HL-60 (cell line): ENCODE measurements at regions not wholly inside any gene's neighbourhood (a gene's known extent, or its start where the extent isn't known, plus 50 kb on each side); places are given as distances from the start of the nearest gene placed in this dataset.

Source experiments
- DNase-seq, 2 experiments: peaks; one replicate each; pipeline ENCODE4 v3.0.0-alpha.2; 2010 to 2020; ENCODE audit warnings: low read depth in 1 of 2, low spot score in 1 of 2
- H3K27ac ChIP-seq: fragments of 250-450 bp; sonication (Bioruptor Pico); replicated peaks from 2 replicates; pipeline ENCODE4 v1.5.1; 2020; ENCODE audit warnings: mild to moderate bottlenecking, moderate library complexity
- H3K27me3 ChIP-seq: fragments of 250-450 bp; sonication (Bioruptor Pico); 2 replicates; pipeline ENCODE4 v1.5.1; 2021; ENCODE audit warnings: mild to moderate bottlenecking, moderate library complexity; ENCODE audit not compliant: insufficient read depth, poor library complexity, severe bottlenecking
- H3K4me3 ChIP-seq: replicated peaks from 2 replicates; pipeline ENCODE4 v1.5.1; 2011; ENCODE audit warnings: mild to moderate bottlenecking, control low read depth, low read length; ENCODE audit not compliant: insufficient read depth
- CTCF ChIP-seq: IDR thresholded peaks from one replicate; pipeline ENCODE4 v1.5.1; 2011; ENCODE audit warnings: low read length, control low read depth, inconsistent platforms; ENCODE audit not compliant: insufficient read depth
- GABPA ChIP-seq: IDR thresholded peaks from 2 replicates; pipeline ENCODE4 v1.6.1; 2012; ENCODE audit warnings: low read depth
- POLR2AphosphoS5 ChIP-seq: IDR thresholded peaks from 2 replicates; pipeline ENCODE4 v1.6.1; 2012; ENCODE audit warnings: low read depth
- REST ChIP-seq: IDR thresholded peaks from 2 replicates; pipeline ENCODE4 v1.6.1; 2012; ENCODE audit warnings: low read depth; ENCODE audit not compliant: insufficient replicate concordance
- SPI1 ChIP-seq: IDR thresholded peaks from 2 replicates; pipeline ENCODE4 v1.6.1; 2012; ENCODE audit warnings: low read depth, mild to moderate bottlenecking, borderline replicate concordance

- no peak for DNase-seq
Observed at GRCh38 chr12:23093488-23093887, 468.5 kb downstream of the ETNK1 start.

GRCh38 chr12:23096321-23096720 is 471.4 kb downstream of the ETNK1 start:
- H3K27me3 ChIP-seq = no peaks in the 10 kb centered on the region
- no peak overlapping the region for H3K4me3 ChIP-seq
- no peak for DNase-seq
- TF ChIP-seq POLR2AphosphoS5 = no peak
- TF ChIP-seq GABPA = no peak
- TF ChIP-seq CTCF = no peak
- no peak for TF ChIP-seq SPI1
- no peak overlapping the region for H3K27ac ChIP-seq

More at GRCh38 chr12:23093488-23093887, 468.5 kb downstream of the ETNK1 start:
- Histone ChIP-seq H3K4me3 (no peak overlapping the region), H3K27me3 (no peaks in the 10 kb centered on the region), H3K27ac (no peak overlapping the region)
- no peak for TF ChIP-seq SPI1
- TF ChIP-seq GABPA = no peak
- TF ChIP-seq CTCF = no peak
- no peak for TF ChIP-seq REST
- TF ChIP-seq POLR2AphosphoS5 = no peak

- DNase-seq = no peak
- H3K4me3 ChIP-seq = no peak overlapping the region
- no peak for TF ChIP-seq CTCF
- H3K27ac ChIP-seq = no peak overlapping the region
- no peaks in the 10 kb centered on the region for H3K27me3 ChIP-seq
Observed at GRCh38 chr12:23098110-23098509, 473.1 kb downstream of the ETNK1 start.

GRCh38 chr12:23098517-23098916 is 473.5 kb downstream of the ETNK1 start:
- no peak for TF ChIP-seq SPI1
- no peak for TF ChIP-seq CTCF
- no peak for TF ChIP-seq REST
- TF ChIP-seq GABPA = no peak
- Histone ChIP-seq H3K27ac (no peak overlapping the region), H3K27me3 (no peaks in the 10 kb centered on the region), H3K4me3 (no peak overlapping the region)
- no peak for DNase-seq
